Smooth muscle cell (in vitro differentiated cells): ENCODE measurements at regions not wholly inside any gene's neighbourhood (a gene's known extent, or its start where the extent isn't known, plus 50 kb on each side); places are given as distances from the start of the nearest gene placed in this dataset.

Experiments used
- DNase-seq: peaks from one replicate; lab custom pipeline; 2025; ENCODE audit not compliant: unreplicated experiment; lab: John Stamatoyannopoulos, UW
- H2AFZ ChIP-seq: fragments of 200-600 bp; sonication (generic); 2 replicates; pipeline ENCODE4 v1.6.0; 2016; ENCODE audit warnings: antibody characterized with exemption, low read depth, mild to moderate bottlenecking
- H3F3A ChIP-seq: fragments of 200-600 bp; sonication (generic); 2 replicates; pipeline ENCODE4 v1.6.0; 2017; ENCODE audit warnings: antibody characterized with exemption, low read depth
- H3K27ac ChIP-seq: fragments of 200-600 bp; sonication (generic); 2 replicates; pipeline ENCODE4 v1.5.1; 2016; ENCODE audit warnings: low read depth, mild to moderate bottlenecking
- H3K27me3 ChIP-seq: fragments of 200-600 bp; sonication (generic); 2 replicates; pipeline ENCODE4 v1.6.1; 2016; ENCODE audit warnings: low read depth, mild to moderate bottlenecking
- H3K36me3 ChIP-seq: fragments of 200-600 bp; sonication (generic); 2 replicates; pipeline ENCODE4 v1.5.1; 2016; ENCODE audit warnings: low read depth
- H3K4me1 ChIP-seq: fragments of 200-600 bp; sonication (generic); 2 replicates; pipeline ENCODE4 v1.5.1; 2016; ENCODE audit warnings: low read depth
- H3K4me2 ChIP-seq: fragments of 200-600 bp; sonication (generic); 2 replicates; pipeline ENCODE4 v1.6.0; 2016; ENCODE audit warnings: mild to moderate bottlenecking
- H3K4me3 ChIP-seq: fragments of 200-600 bp; sonication (generic); 2 replicates; pipeline ENCODE4 v1.5.1; 2016; ENCODE audit warnings: mild to moderate bottlenecking
- H3K79me2 ChIP-seq: fragments of 200-600 bp; sonication (generic); 2 replicates; pipeline ENCODE4 v1.6.0; 2016; ENCODE audit warnings: low read depth, mild to moderate bottlenecking
- H3K9ac ChIP-seq: fragments of 200-600 bp; sonication (generic); 2 replicates; pipeline ENCODE4 v1.6.0; 2016; ENCODE audit warnings: low read depth
- H3K9me3 ChIP-seq: fragments of 200-600 bp; sonication (generic); replicated peaks from 2 replicates; pipeline ENCODE4 v1.5.1; 2016; ENCODE audit warnings: low read depth
- H4K20me1 ChIP-seq: fragments of 200-600 bp; sonication (generic); 2 replicates; pipeline ENCODE4 v1.6.0; 2016; ENCODE audit warnings: low read depth
- CTCF ChIP-seq: fragments of 200-600 bp; sonication (generic); IDR thresholded peaks from 2 replicates; pipeline ENCODE4 v1.5.1; 2017; ENCODE audit warnings: borderline replicate concordance, mild to moderate bottlenecking, antibody characterized with exemption; ENCODE audit not compliant: insufficient read depth, poor library complexity, severe bottlenecking
- WGBS: methylation state at CpG from one replicate; pipeline ENCODE4 v1.1.7; 2016; ENCODE audit warnings: low lambda C conversion rate; 5-methylcytosine and 5-hydroxymethylcytosine counted together

GRCh38 chr2:180893752-180894151, 86.7 kb upstream of the UBE2E3 start:
- Histone ChIP-seq H4K20me1 (no peaks in the 10 kb centered on the region), H3K27me3 (no peaks in the 10 kb centered on the region), H3K4me1 (peaks cover 3% of the 10 kb centered on the region), H3K27ac (no peak overlapping the region), H3K79me2 (no peaks in the 10 kb centered on the region), H3K9ac (no peak overlapping the region), H3K4me3 (no peak overlapping the region), H3K4me2 (no peak overlapping the region), H3F3A (peaks cover 3% of the 10 kb centered on the region), H2AFZ (no peak overlapping the region), H3K9me3 (no peaks in the 10 kb centered on the region), H3K36me3 (no peaks in the 10 kb centered on the region)
- WGBS = 93% methylated on average over 1 of the region's 1 CpG
- no peak for TF ChIP-seq CTCF
- DNase-seq = no peak

DNA sequence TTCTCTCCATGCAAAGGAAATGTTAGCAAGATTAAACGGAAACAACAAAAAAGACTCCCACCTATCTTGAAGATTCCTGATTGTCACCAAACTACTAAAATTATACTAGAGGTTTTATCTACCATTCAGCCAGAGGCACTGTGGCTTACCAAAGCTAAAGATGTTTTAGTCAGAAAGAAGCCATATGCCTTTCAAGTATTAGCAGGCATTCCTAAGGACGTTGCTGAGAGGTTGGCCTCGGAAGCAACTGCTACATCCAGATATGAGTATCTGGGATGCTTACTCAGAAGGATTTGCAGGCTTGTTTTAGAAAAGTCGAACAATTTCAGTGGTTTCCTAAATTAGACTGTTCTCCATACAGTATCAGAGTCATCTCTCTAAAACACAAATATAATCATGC, 88.3 kb upstream of the UBE2E3 start:
- 16% methylated on average over 4 of the region's 4 CpGs for WGBS
- no peaks in the 10 kb centered on the region for H3K27me3 ChIP-seq
- H3K4me3 ChIP-seq = no peak overlapping the region
- no peak for DNase-seq
- no peak for TF ChIP-seq CTCF
- H3K79me2 ChIP-seq = no peaks in the 10 kb centered on the region
- H3K4me1 ChIP-seq = peaks cover 3% of the 10 kb centered on the region
- H3K36me3 ChIP-seq = no peaks in the 10 kb centered on the region
- no peak overlapping the region for H3K4me2 ChIP-seq
- H3F3A ChIP-seq = peaks cover 3% of the 10 kb centered on the region
- H3K9ac ChIP-seq = no peak overlapping the region
- no peaks in the 10 kb centered on the region for H3K9me3 ChIP-seq
- H2AFZ ChIP-seq = no peak overlapping the region
- no peaks in the 10 kb centered on the region for H4K20me1 ChIP-seq
- no peak overlapping the region for H3K27ac ChIP-seq

DNA sequence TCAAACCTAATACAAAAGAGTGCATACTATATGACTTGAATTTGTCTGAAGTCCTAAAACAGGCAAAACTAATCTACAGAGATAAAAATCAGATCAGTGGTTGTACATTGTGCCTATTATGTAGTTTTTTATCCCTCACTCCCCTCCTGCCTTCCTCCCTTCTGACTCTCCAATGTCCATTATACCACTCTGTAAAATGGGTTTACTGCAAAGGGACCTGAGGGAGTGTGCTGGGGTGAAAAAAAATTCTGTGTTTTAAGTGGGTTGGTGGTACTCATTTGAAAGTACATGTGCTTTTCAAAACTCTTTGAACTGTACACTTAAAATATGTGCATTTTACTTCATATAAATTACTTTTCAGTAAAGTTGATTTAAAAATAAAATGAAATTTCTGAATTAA, 89.0 kb upstream of the UBE2E3 start:
- Histone ChIP-seq H4K20me1 (no peaks in the 10 kb centered on the region), H3K27me3 (no peaks in the 10 kb centered on the region), H3K9me3 (no peaks in the 10 kb centered on the region), H3K79me2 (no peaks in the 10 kb centered on the region), H3K36me3 (no peaks in the 10 kb centered on the region), H3K4me3 (no peak overlapping the region), H3K27ac (no peak overlapping the region), H3K9ac (no peak overlapping the region), H3F3A (peaks cover 3% of the 10 kb centered on the region), H3K4me1 (peaks cover 3% of the 10 kb centered on the region), H2AFZ (no peak overlapping the region), H3K4me2 (no peak overlapping the region)
- TF ChIP-seq CTCF = no peak
- no peak for DNase-seq

- H3K36me3 ChIP-seq = no peaks in the 10 kb centered on the region
- no peaks in the 10 kb centered on the region for H4K20me1 ChIP-seq
- no peak for TF ChIP-seq CTCF
- H3K4me3 ChIP-seq = no peak overlapping the region
- no peak overlapping the region for H3K27ac ChIP-seq
- 95% methylated on average over 1 of the region's 1 CpG for WGBS
- no peak overlapping the region for H3K4me2 ChIP-seq
- H3K27me3 ChIP-seq = no peaks in the 10 kb centered on the region
- DNase-seq = no peak
- H3F3A ChIP-seq = peaks cover 3% of the 10 kb centered on the region
- H3K79me2 ChIP-seq = no peaks in the 10 kb centered on the region
- peaks cover 3% of the 10 kb centered on the region for H3K4me1 ChIP-seq
- no peaks in the 10 kb centered on the region for H3K9me3 ChIP-seq
- no peak overlapping the region for H3K9ac ChIP-seq
- H2AFZ ChIP-seq = no peak overlapping the region
Measured at GRCh38 chr2:180890781-180891180, 89.6 kb upstream of the UBE2E3 start.
